OCI-LY1 (cell line): ENCODE measurements at regions not wholly inside any gene's neighbourhood (a gene's known extent, or its start where the extent isn't known, plus 50 kb on each side); places are given as distances from the start of the nearest gene placed in this dataset.

Experiments used
- H2AFZ ChIP-seq: fragments of 200-600 bp; sonication (generic), shearing (Covaris generic); 2 replicates; pipeline ENCODE4 v1.6.0; 2014; ENCODE audit warnings: antibody characterized with exemption, mild to moderate bottlenecking, low read length
- H3F3A ChIP-seq: fragments of 200-600 bp; sonication (generic), shearing (Covaris generic); 2 replicates; pipeline ENCODE4 v1.6.0; 2014; ENCODE audit warnings: mild to moderate bottlenecking, antibody characterized with exemption, low read length, moderate library complexity; ENCODE audit not compliant: insufficient read depth
- H3K27ac ChIP-seq: fragments of 200-600 bp; sonication (generic); 2 replicates; pipeline ENCODE4 v1.5.1; 2014; ENCODE audit warnings: low read length, mixed run types, mild to moderate bottlenecking, low read depth; ENCODE audit not compliant: poor library complexity, severe bottlenecking
- H3K27me3 ChIP-seq: fragments of 200-600 bp; sonication (generic); 2 replicates; pipeline ENCODE4 v1.6.0; 2014; ENCODE audit warnings: antibody characterized with exemption, mild to moderate bottlenecking, low read length, moderate library complexity; ENCODE audit not compliant: insufficient read depth
- H3K36me3 ChIP-seq: fragments of 200-600 bp; sonication (generic); 2 replicates; pipeline ENCODE4 v1.6.1; 2014; ENCODE audit warnings: mild to moderate bottlenecking, antibody characterized with exemption, low read length, moderate library complexity, mixed read lengths; ENCODE audit not compliant: insufficient read depth
- H3K4me1 ChIP-seq: fragments of 200-600 bp; sonication (generic); 2 replicates; pipeline ENCODE4 v1.5.1; 2014; ENCODE audit warnings: mild to moderate bottlenecking, low read length, moderate library complexity; ENCODE audit not compliant: insufficient read depth, severe bottlenecking
- H3K4me2 ChIP-seq: fragments of 200-600 bp; sonication (generic), shearing (Covaris generic); 2 replicates; pipeline ENCODE4 v1.6.1; 2014; ENCODE audit warnings: low read length
- H3K4me3 ChIP-seq: fragments of 200-600 bp; sonication (generic); 2 replicates; pipeline ENCODE4 v1.5.1; 2014; ENCODE audit warnings: low read length, low read depth, mild to moderate bottlenecking, mixed read lengths; ENCODE audit not compliant: poor library complexity, severe bottlenecking
- H3K79me2 ChIP-seq: fragments of 200-600 bp; shearing (Covaris generic); 2 replicates; pipeline ENCODE4 v1.6.1; 2016; ENCODE audit warnings: mixed run types, low read length, mixed read lengths; ENCODE audit not compliant: insufficient read depth
- H3K9ac ChIP-seq: fragments of 200-600 bp; sonication (generic), shearing (Covaris generic); 2 replicates; pipeline ENCODE4 v1.6.1; 2014; ENCODE audit warnings: mild to moderate bottlenecking, low read length, mixed read lengths
- H3K9me2 ChIP-seq: fragments of 200-600 bp; sonication (generic), shearing (Covaris generic); 2 replicates; pipeline ENCODE4 v1.6.1; 2014; ENCODE audit warnings: low read depth, mild to moderate bottlenecking, low read length, mixed read lengths
- H3K9me3 ChIP-seq: fragments of 200-600 bp; shearing (Covaris generic); 2 replicates; pipeline ENCODE4 v1.6.1; 2014; ENCODE audit warnings: low read length, mixed read lengths
- H4K20me1 ChIP-seq: fragments of 200-600 bp; sonication (generic), shearing (Covaris generic); 2 replicates; pipeline ENCODE4 v1.6.0; 2016; ENCODE audit warnings: mild to moderate bottlenecking, low read length; ENCODE audit not compliant: insufficient read depth
- CTCF ChIP-seq: fragments of 200-600 bp; sonication (generic), shearing (Covaris generic); IDR thresholded peaks from 2 replicates; pipeline ENCODE4 v1.5.1; 2017; ENCODE audit warnings: mild to moderate bottlenecking, antibody characterized with exemption, low read length, moderate library complexity, mixed read lengths
- EZH2 ChIP-seq: fragments of 200-600 bp; sonication (generic), shearing (Covaris generic); IDR thresholded peaks from 2 replicates; pipeline ENCODE4 v1.8.0; 2017; ENCODE audit warnings: borderline replicate concordance, mixed run types, mild to moderate bottlenecking, antibody characterized with exemption, low read length, moderate library complexity, mixed read lengths

GRCh38 chr1:239856067-239856466 is 235.6 kb upstream of the FMN2 start:
- H3K4me2 ChIP-seq, result no peak overlapping the region
- H3K4me3 ChIP-seq, result no peak overlapping the region
- H2AFZ ChIP-seq, result no peak overlapping the region
- H3K27ac ChIP-seq, result no peak overlapping the region
- no peaks in the 10 kb centered on the region for H4K20me1 ChIP-seq
- no peaks in the 10 kb centered on the region for H3K79me2 ChIP-seq
- H3K9me3 ChIP-seq, result no peaks in the 10 kb centered on the region
- H3K9me2 ChIP-seq, result no peaks in the 10 kb centered on the region
- H3K4me1 ChIP-seq, result no peaks in the 10 kb centered on the region
- H3K27me3 ChIP-seq, result no peaks in the 10 kb centered on the region
- TF ChIP-seq CTCF (no peak), EZH2 (no peak)
- no peak overlapping the region for H3K9ac ChIP-seq
- no peaks in the 10 kb centered on the region for H3F3A ChIP-seq
- H3K36me3 ChIP-seq, result no peaks in the 10 kb centered on the region

GRCh38 chr1:239856924-239857323 is 234.8 kb upstream of the FMN2 start:
- Histone ChIP-seq H3K27ac (no peak overlapping the region), H3F3A (no peaks in the 10 kb centered on the region), H3K4me1 (no peaks in the 10 kb centered on the region), H3K4me3 (no peak overlapping the region), H3K79me2 (no peaks in the 10 kb centered on the region), H3K9ac (no peak overlapping the region), H3K9me3 (no peaks in the 10 kb centered on the region), H3K9me2 (no peaks in the 10 kb centered on the region), H3K4me2 (no peak overlapping the region), H3K36me3 (no peaks in the 10 kb centered on the region), H3K27me3 (no peaks in the 10 kb centered on the region), H4K20me1 (no peaks in the 10 kb centered on the region), H2AFZ (no peak overlapping the region)
- no peak for TF ChIP-seq CTCF
- TF ChIP-seq EZH2, result no peak

GRCh38 chr1:239858057-239858456 is 233.6 kb upstream of the FMN2 start:
- Histone ChIP-seq H3F3A (no peaks in the 10 kb centered on the region), H4K20me1 (no peaks in the 10 kb centered on the region), H3K4me1 (no peaks in the 10 kb centered on the region), H3K4me3 (no peak overlapping the region), H3K9me3 (no peaks in the 10 kb centered on the region), H3K36me3 (no peaks in the 10 kb centered on the region), H3K79me2 (no peaks in the 10 kb centered on the region), H3K27ac (no peak overlapping the region), H3K4me2 (no peak overlapping the region), H3K9ac (no peak overlapping the region), H3K27me3 (no peaks in the 10 kb centered on the region), H2AFZ (no peak overlapping the region), H3K9me2 (no peaks in the 10 kb centered on the region)
- no peak for TF ChIP-seq EZH2

GRCh38 chr1:239858529-239858928 is 233.2 kb upstream of the FMN2 start:
- Histone ChIP-seq H3K27ac (no peak overlapping the region), H3K79me2 (no peaks in the 10 kb centered on the region), H3K4me1 (no peaks in the 10 kb centered on the region), H3K9me2 (no peaks in the 10 kb centered on the region), H3K9ac (no peak overlapping the region), H3K36me3 (no peaks in the 10 kb centered on the region), H3K9me3 (no peaks in the 10 kb centered on the region), H4K20me1 (no peaks in the 10 kb centered on the region), H3K27me3 (no peaks in the 10 kb centered on the region), H3K4me2 (no peak overlapping the region), H3K4me3 (no peak overlapping the region), H2AFZ (no peak overlapping the region), H3F3A (no peaks in the 10 kb centered on the region)
- TF ChIP-seq EZH2, result no peak
